A673 (cell line): ENCODE measurements at regions not wholly inside any gene's neighbourhood (a gene's known extent, or its start where the extent isn't known, plus 50 kb on each side); places are given as distances from the start of the nearest gene placed in this dataset.

Experiments
- EZH2 ChIP-seq: fragments of 200-600 bp; sonication (generic); IDR thresholded peaks from 2 replicates; pipeline ENCODE4 v1.6.1; 2017; ENCODE audit warnings: borderline replicate concordance, low read depth, mild to moderate bottlenecking, mixed read lengths, antibody characterized with exemption, low read length; ENCODE audit not compliant: poor library complexity, severe bottlenecking
- TF ChIP-seq, protein P1 (sequence below): fragments of 300-800, 200-600 bp; sonication (generic); conservative IDR thresholded peaks from 2 replicates; pipeline ENCODE4 v1.5.1; 2017; ENCODE audit warnings: low read depth, mild to moderate bottlenecking, antibody characterized with exemption, low read length, moderate library complexity, mixed read lengths

- TF ChIP-seq, protein P1, sequence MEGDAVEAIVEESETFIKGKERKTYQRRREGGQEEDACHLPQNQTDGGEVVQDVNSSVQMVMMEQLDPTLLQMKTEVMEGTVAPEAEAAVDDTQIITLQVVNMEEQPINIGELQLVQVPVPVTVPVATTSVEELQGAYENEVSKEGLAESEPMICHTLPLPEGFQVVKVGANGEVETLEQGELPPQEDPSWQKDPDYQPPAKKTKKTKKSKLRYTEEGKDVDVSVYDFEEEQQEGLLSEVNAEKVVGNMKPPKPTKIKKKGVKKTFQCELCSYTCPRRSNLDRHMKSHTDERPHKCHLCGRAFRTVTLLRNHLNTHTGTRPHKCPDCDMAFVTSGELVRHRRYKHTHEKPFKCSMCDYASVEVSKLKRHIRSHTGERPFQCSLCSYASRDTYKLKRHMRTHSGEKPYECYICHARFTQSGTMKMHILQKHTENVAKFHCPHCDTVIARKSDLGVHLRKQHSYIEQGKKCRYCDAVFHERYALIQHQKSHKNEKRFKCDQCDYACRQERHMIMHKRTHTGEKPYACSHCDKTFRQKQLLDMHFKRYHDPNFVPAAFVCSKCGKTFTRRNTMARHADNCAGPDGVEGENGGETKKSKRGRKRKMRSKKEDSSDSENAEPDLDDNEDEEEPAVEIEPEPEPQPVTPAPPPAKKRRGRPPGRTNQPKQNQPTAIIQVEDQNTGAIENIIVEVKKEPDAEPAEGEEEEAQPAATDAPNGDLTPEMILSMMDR, result no peak
- TF ChIP-seq EZH2, result no peak
These were observed 57.7 kb upstream of the HIVEP2 start for GRCh38 chr6:143002686-143003085.
